GM12865 (cell line): ENCODE measurements at regions not wholly inside any gene's neighbourhood (a gene's known extent, or its start where the extent isn't known, plus 50 kb on each side); places are given as distances from the start of the nearest gene placed in this dataset.

Experiments
- DNase-seq: peaks from one replicate; pipeline ENCODE4 v3.0.0; 2010; ENCODE audit warnings: low read depth
- H3K4me3 ChIP-seq: 2 replicates; pipeline ENCODE4 v1.5.1; 2011; ENCODE audit warnings: mild to moderate bottlenecking, low read depth, low read length, control low read depth
- CTCF ChIP-seq: IDR thresholded peaks from 2 replicates; pipeline ENCODE4 v1.5.1; 2011; ENCODE audit warnings: low read length, control low read depth, low read depth, inconsistent platforms; ENCODE audit not compliant: insufficient read depth; ENCODE audit errors: missing control alignments

GRCh38 chr2:144259332-144259731, 260.6 kb downstream of the ZEB2 start:
- H3K4me3 ChIP-seq = no peak overlapping the region
- TF ChIP-seq CTCF = no peak
- no peak for DNase-seq

GRCh38 chr2:144258154-144258553, 261.8 kb downstream of the ZEB2 start:
- DNase-seq = no peak

GRCh38 chr2:144256996-144257707, 262.8 kb downstream of the ZEB2 start:
- no peak overlapping the region for H3K4me3 ChIP-seq
- no peak for TF ChIP-seq CTCF
- DNase-seq = no peak

More at GRCh38 chr2:144258154-144258553, 261.8 kb downstream of the ZEB2 start:
- no peak overlapping the region for H3K4me3 ChIP-seq
- TF ChIP-seq CTCF = no peak

- no peak overlapping the region for H3K4me3 ChIP-seq
- no peak for TF ChIP-seq CTCF
- no peak for DNase-seq
These were observed 265.3 kb downstream of the ZEB2 start for GRCh38 chr2:144254342-144255235.

GRCh38 chr2:144253743-144254142, 266.2 kb downstream of the ZEB2 start:
- H3K4me3 ChIP-seq = no peak overlapping the region
- DNase-seq = no peak
- TF ChIP-seq CTCF = no peak

- TF ChIP-seq CTCF = no peak
- no peak for DNase-seq
- H3K4me3 ChIP-seq = no peak overlapping the region
These were observed 267.2 kb downstream of the ZEB2 start for GRCh38 chr2:144252694-144253093.
